GM23338 (cell line): ENCODE measurements at regions not wholly inside any gene's neighbourhood (a gene's known extent, or its start where the extent isn't known, plus 50 kb on each side); places are given as distances from the start of the nearest gene placed in this dataset.

ENCODE experiments used
- ATAC-seq: fragments of 200-7000 bp; cut with Tn5 transposase; 3 replicates; pipeline ENCODE4 v1.9.1; 2020
- DNase-seq: peaks from one replicate; pipeline ENCODE4 v3.0.0-alpha.2; 2015; ENCODE audit warnings: low spot score
- H2AFZ ChIP-seq: fragments of 200-600 bp; sonication (generic); 2 replicates; pipeline ENCODE4 v1.8.0; 2016; ENCODE audit warnings: antibody characterized with exemption, mild to moderate bottlenecking, moderate library complexity
- H3F3A ChIP-seq: fragments of 200-600 bp; sonication (generic); replicated peaks from 2 replicates; pipeline ENCODE4 v1.8.0; 2017; ENCODE audit warnings: antibody characterized with exemption, mixed run types, low read depth
- H3K27ac ChIP-seq: fragments of 200-600 bp; sonication (generic); 2 replicates; pipeline ENCODE4 v1.6.1; 2016; ENCODE audit warnings: low read depth
- H3K27me3 ChIP-seq: fragments of 200-600 bp; sonication (generic); 2 replicates; pipeline ENCODE4 v1.8.0; 2016; ENCODE audit warnings: mild to moderate bottlenecking, mixed run types, moderate library complexity; ENCODE audit not compliant: insufficient read depth
- H3K36me3 ChIP-seq: fragments of 200-600 bp; sonication (generic); 2 replicates; pipeline ENCODE4 v1.8.0; 2016; ENCODE audit warnings: mild to moderate bottlenecking; ENCODE audit not compliant: insufficient read depth
- H3K4me1 ChIP-seq: fragments of 200-600 bp; sonication (generic); 2 replicates; pipeline ENCODE4 v1.8.0; 2016; ENCODE audit warnings: mild to moderate bottlenecking, moderate library complexity; ENCODE audit not compliant: insufficient read depth
- H3K4me2 ChIP-seq: fragments of 200-600 bp; sonication (generic); 2 replicates; pipeline ENCODE4 v1.7.1; 2017; ENCODE audit warnings: mixed run types
- H3K4me3 ChIP-seq: fragments of 200-600 bp; sonication (generic); 2 replicates; pipeline ENCODE4 v1.6.1; 2016; ENCODE audit warnings: mixed run types
- H3K79me2 ChIP-seq: fragments of 200-600 bp; sonication (generic); replicated peaks from 2 replicates; pipeline ENCODE4 v1.8.0; 2017; ENCODE audit warnings: mild to moderate bottlenecking; ENCODE audit not compliant: insufficient read depth
- H3K9me2 ChIP-seq: fragments of 200-600 bp; sonication (generic); 2 replicates; pipeline ENCODE4 v1.8.0; 2017; ENCODE audit not compliant: insufficient read depth
- H4K20me1 ChIP-seq: fragments of 200-600 bp; sonication (generic); replicated peaks from 2 replicates; pipeline ENCODE4 v1.8.0; 2017; ENCODE audit warnings: mild to moderate bottlenecking; ENCODE audit not compliant: insufficient read depth
- H3K27ac Mint-ChIP-seq: 2 replicates; pipeline ENCODE4 v1.8.0; 2020; ENCODE audit warnings: inconsistent platforms, mild to moderate bottlenecking, moderate library complexity, mixed read lengths
- H3K27me3 Mint-ChIP-seq: 3 replicates; pipeline ENCODE4 v1.8.0; 2022; ENCODE audit warnings: low read depth, mild to moderate bottlenecking, moderate library complexity, mixed read lengths, inconsistent platforms; ENCODE audit not compliant: insufficient read depth, poor library complexity
- H3K36me3 Mint-ChIP-seq: 3 replicates; pipeline ENCODE4 v1.8.0; 2021; ENCODE audit warnings: low read depth, mild to moderate bottlenecking, inconsistent platforms, moderate library complexity, mixed read lengths
- H3K4me1 Mint-ChIP-seq: 3 replicates; pipeline ENCODE4 v1.8.0; 2020; ENCODE audit warnings: mild to moderate bottlenecking, inconsistent platforms, mixed read lengths
- H3K4me3 Mint-ChIP-seq: 3 replicates; pipeline ENCODE4 v1.8.0; 2021; ENCODE audit warnings: moderate library complexity, mild to moderate bottlenecking, inconsistent platforms, mixed read lengths
- H3K9me3 Mint-ChIP-seq: 3 replicates; pipeline ENCODE4 v1.8.0; 2020; ENCODE audit warnings: moderate library complexity, mild to moderate bottlenecking, inconsistent platforms, mixed read lengths
- CREB1 ChIP-seq: fragments of 250-450 bp; sonication (Bioruptor Pico); IDR thresholded peaks from 2 replicates; pipeline ENCODE4 v1.5.0; 2020; ENCODE audit warnings: low read depth, mild to moderate bottlenecking, moderate library complexity
- ETS1 ChIP-seq: IDR thresholded peaks from 2 replicates; pipeline ENCODE4 v1.6.1; 2016; ENCODE audit warnings: antibody characterized with exemption
- EZH2 ChIP-seq: fragments of 200-600 bp; sonication (generic); IDR thresholded peaks from one replicate; pipeline ENCODE4 v1.8.0; 2017; ENCODE audit warnings: antibody characterized with exemption, mild to moderate bottlenecking, low read depth; ENCODE audit not compliant: unreplicated experiment
- EZH2phosphoT487 ChIP-seq: fragments of 200-600 bp; sonication (generic); IDR thresholded peaks from one replicate; pipeline ENCODE4 v1.8.1; 2018; ENCODE audit warnings: antibody characterized with exemption; ENCODE audit not compliant: unreplicated experiment
- REST ChIP-seq: IDR thresholded peaks from one replicate; pipeline ENCODE4 v1.6.1; 2018; ENCODE audit warnings: antibody characterized with exemption; ENCODE audit not compliant: unreplicated experiment
- ZNF114 ChIP-seq: fragments of 250-450 bp; sonication (Bioruptor Pico); IDR thresholded peaks from 2 replicates; pipeline ENCODE4 v1.5.0; 2020; ENCODE audit warnings: mild to moderate bottlenecking, moderate library complexity
- ZNF331 ChIP-seq: fragments of 250-450 bp; sonication (Bioruptor Pico); IDR thresholded peaks from 2 replicates; pipeline ENCODE4 v1.5.0; 2020; ENCODE audit warnings: low read depth, mild to moderate bottlenecking, moderate library complexity
- ZNF462 ChIP-seq: fragments of 250-450 bp; sonication (Bioruptor Pico); IDR thresholded peaks from 2 replicates; pipeline ENCODE4 v1.5.0; 2020; ENCODE audit warnings: mild to moderate bottlenecking, moderate library complexity

GRCh38 chr2:238502088-238502810 is 75.5 kb downstream of the ASB1 start:
- Histone ChIP-seq H3K27ac (no peak overlapping the region), H3K36me3 (no peaks in the 10 kb centered on the region), H3K79me2 (no peaks in the 10 kb centered on the region), H3K4me3 (no peak overlapping the region), H3K9me2 (no peaks in the 10 kb centered on the region), H3F3A (no peaks in the 10 kb centered on the region), H3K4me2 (no peak overlapping the region), H3K27me3 (no peaks in the 10 kb centered on the region), H2AFZ (no peak overlapping the region), H4K20me1 (no peaks in the 10 kb centered on the region), H3K4me1 (no peaks in the 10 kb centered on the region)
- DNase-seq: no peak
- Mint-ChIP-seq H3K4me3 (no peak overlapping the region), H3K27me3 (peaks cover 10% of the 10 kb centered on the region), H3K9me3 (peaks cover 8% of the 10 kb centered on the region), H3K36me3 (peaks cover 7% of the 10 kb centered on the region; the same call in 2 of the 3 replicates), H3K27ac (no peak overlapping the region), H3K4me1 (no peaks in the 10 kb centered on the region)
- TF ChIP-seq REST (no peak), EZH2phosphoT487 (no peak), ZNF331 (no peak), EZH2 (no peak), CREB1 (no peak), ZNF462 (CRISPR knock-in tag) (no peak), ETS1 (no peak), ZNF114 (CRISPR knock-in tag) (no peak)
- no peak for ATAC-seq
